C4-2B (cell line): ENCODE measurements at regions not wholly inside any gene's neighbourhood (a gene's known extent, or its start where the extent isn't known, plus 50 kb on each side); places are given as distances from the start of the nearest gene placed in this dataset.

Experiments used
- H3K27ac ChIP-seq: fragments of 450-650 bp; 2 replicates; pipeline ENCODE4 v1.5.1; 2017
- CTCF ChIP-seq: fragments of 450-650 bp; conservative IDR thresholded peaks from 2 replicates; pipeline ENCODE4 v1.5.1; 2017; ENCODE audit warnings: mild to moderate bottlenecking
- ZFX ChIP-seq: fragments of 450-650 bp; IDR thresholded peaks from 2 replicates; pipeline ENCODE4 v1.6.1; 2017

GRCh38 chr4:36740796-36741310 is 459.4 kb downstream of the DTHD1 start:
- no peak for TF ChIP-seq CTCF
- TF ChIP-seq ZFX = no peak
- no peak overlapping the region for H3K27ac ChIP-seq

- no peak for TF ChIP-seq CTCF
- TF ChIP-seq ZFX = no peak
- no peak overlapping the region for H3K27ac ChIP-seq
Measured at GRCh38 chr4:36747277-36748129, 466.1 kb downstream of the DTHD1 start.

- TF ChIP-seq ZFX (no peak), CTCF (no peak)
- H3K27ac ChIP-seq = no peak overlapping the region
Measured at GRCh38 chr4:36753048-36753447, 471.6 kb downstream of the DTHD1 start.

- H3K27ac ChIP-seq = no peak overlapping the region
- TF ChIP-seq CTCF (no peak), ZFX (no peak)
Measured at GRCh38 chr4:36757580-36758311, 476.3 kb downstream of the DTHD1 start.

- no peak overlapping the region for H3K27ac ChIP-seq
Measured at GRCh38 chr4:36758312-36759178, 477.1 kb downstream of the DTHD1 start.

GRCh38 chr4:36761607-36762006 is 480.2 kb downstream of the DTHD1 start:
- no peak overlapping the region for H3K27ac ChIP-seq
- no peak for TF ChIP-seq ZFX
- TF ChIP-seq CTCF = no peak

More at GRCh38 chr4:36758312-36759178, 477.1 kb downstream of the DTHD1 start:
- TF ChIP-seq ZFX (no peak), CTCF (no peak)
